Esophagus squamous epithelium (tissue), 4 donors: ENCODE measurements at regions not wholly inside any gene's neighbourhood (a gene's known extent, or its start where the extent isn't known, plus 50 kb on each side); places are given as distances from the start of the nearest gene placed in this dataset.

Source experiments
- CTCF ChIP-seq, 6 experiments: fragments of 450-650 bp in 4 of 6; fragments of 200-600 bp in 2 of 6; sonication (generic) in 2 of 6; IDR thresholded peaks; one replicate each; pipeline ENCODE4 v1.5.1; 2016 to 2019; ENCODE audit warnings: antibody characterized with exemption in 6 of 6, mild to moderate bottlenecking in 4 of 6, moderate library complexity in 4 of 6
- POLR2A ChIP-seq, 4 donors: fragments of 450-650 bp; IDR thresholded peaks; one replicate each; pipeline ENCODE4 v1.6.1; 2017; ENCODE audit warnings: antibody characterized with exemption in 4 of 4, mild to moderate bottlenecking in 4 of 4, moderate library complexity in 3 of 4

GRCh38 chr5:68545636-68546295 is 330.2 kb downstream of the PIK3R1 start:
- TF ChIP-seq CTCF (IDR thresholded peaks at IDR 0.05) (no peak), POLR2A (IDR thresholded peaks at IDR 0.05) (no peak)
